Mucosa of stomach (tissue), 1 donor: ENCODE measurements at regions not wholly inside any gene's neighbourhood (a gene's known extent, or its start where the extent isn't known, plus 50 kb on each side); places are given as distances from the start of the nearest gene placed in this dataset.

Experiments
- H3K27me3 ChIP-seq: one replicate; pipeline ENCODE4 v1.7.0; 2013; ENCODE audit warnings: mild to moderate bottlenecking, low read length; ENCODE audit not compliant: control insufficient read depth, insufficient read depth
- H3K36me3 ChIP-seq: one replicate; pipeline ENCODE4 v1.7.0; 2013; ENCODE audit warnings: low read length; ENCODE audit not compliant: control insufficient read depth, insufficient read depth
- H3K4me1 ChIP-seq: one replicate; pipeline ENCODE4 v1.7.0; 2013; ENCODE audit warnings: mild to moderate bottlenecking, low read length; ENCODE audit not compliant: control insufficient read depth, insufficient read depth
- H3K4me3 ChIP-seq: one replicate; pipeline ENCODE4 v1.7.0; 2013; ENCODE audit warnings: low read length
- H3K9ac ChIP-seq: one replicate; pipeline ENCODE4 v1.7.0; 2013; ENCODE audit warnings: mild to moderate bottlenecking, low read length, moderate library complexity
- H3K9me3 ChIP-seq: one replicate; pipeline ENCODE4 v1.7.0; 2013; ENCODE audit warnings: mild to moderate bottlenecking, low read length, moderate library complexity; ENCODE audit not compliant: control insufficient read depth
- donor health status: Pancreatic carcinoma.

DNA sequence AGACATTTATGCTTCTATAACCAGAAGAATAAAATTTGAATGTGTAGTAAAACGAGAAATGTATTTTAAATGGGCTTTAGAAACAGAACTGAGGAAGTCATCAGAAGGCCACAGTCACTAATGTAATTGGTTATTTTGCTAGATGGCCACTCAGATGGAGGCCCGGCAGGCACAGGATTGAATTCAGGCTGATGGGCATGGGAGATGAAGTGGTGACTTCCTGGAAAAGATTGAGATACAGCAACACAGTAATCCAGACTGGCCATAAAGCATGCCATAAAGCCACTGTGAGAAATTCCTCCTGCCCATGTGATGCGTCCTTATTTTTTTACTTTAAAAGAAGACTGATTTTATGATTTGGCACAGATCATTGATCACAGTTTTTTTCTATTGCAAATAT, 297.7 kb downstream of the ICOS start:
- no peaks in the 10 kb centered on the region for H3K4me1 ChIP-seq
- no peaks in the 10 kb centered on the region for H3K9me3 ChIP-seq
- H3K27me3 ChIP-seq, result no peaks in the 10 kb centered on the region
- no peak overlapping the region for H3K9ac ChIP-seq
- no peak overlapping the region for H3K4me3 ChIP-seq
- no peaks in the 10 kb centered on the region for H3K36me3 ChIP-seq

DNA sequence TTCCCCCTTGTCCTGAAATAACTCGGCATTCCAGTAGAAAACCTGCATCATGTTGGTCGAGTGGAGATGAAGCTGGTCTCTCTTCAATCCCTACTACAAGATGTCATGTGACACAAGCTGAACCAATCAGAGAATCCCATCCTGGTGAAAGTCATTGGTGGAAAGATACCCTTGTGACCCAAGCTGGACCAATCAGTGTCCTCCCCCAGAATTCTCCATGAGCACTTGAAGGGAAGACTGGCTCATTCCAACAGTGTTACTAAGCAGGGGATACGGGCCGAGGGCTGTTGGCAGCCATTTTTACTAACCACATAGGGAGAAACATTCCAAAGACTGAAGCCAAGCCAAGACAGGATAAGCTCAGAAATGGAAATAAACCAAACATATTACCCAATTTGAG, 298.3 kb downstream of the ICOS start:
- Histone ChIP-seq H3K4me3 (no peak overlapping the region), H3K9ac (no peak overlapping the region), H3K36me3 (no peaks in the 10 kb centered on the region), H3K27me3 (no peaks in the 10 kb centered on the region), H3K4me1 (no peaks in the 10 kb centered on the region), H3K9me3 (no peaks in the 10 kb centered on the region)

GRCh38 chr2:204237416-204237815, 300.9 kb downstream of the ICOS start:
- Histone ChIP-seq H3K4me1 (no peaks in the 10 kb centered on the region), H3K4me3 (no peak overlapping the region), H3K9ac (no peak overlapping the region), H3K27me3 (no peaks in the 10 kb centered on the region), H3K36me3 (no peaks in the 10 kb centered on the region), H3K9me3 (no peaks in the 10 kb centered on the region)

GRCh38 chr2:204239411-204240165, 303.0 kb downstream of the ICOS start:
- no peaks in the 10 kb centered on the region for H3K4me1 ChIP-seq
- H3K9me3 ChIP-seq, result no peaks in the 10 kb centered on the region
- H3K9ac ChIP-seq, result no peak overlapping the region
- H3K36me3 ChIP-seq, result no peaks in the 10 kb centered on the region
- no peak overlapping the region for H3K4me3 ChIP-seq
- H3K27me3 ChIP-seq, result no peaks in the 10 kb centered on the region

GRCh38 chr2:204240961-204241360, 304.3 kb upstream of the PARD3B start:
- no peaks in the 10 kb centered on the region for H3K4me1 ChIP-seq
- no peak overlapping the region for H3K9ac ChIP-seq
- H3K9me3 ChIP-seq, result no peaks in the 10 kb centered on the region
- no peaks in the 10 kb centered on the region for H3K27me3 ChIP-seq
- H3K4me3 ChIP-seq, result no peak overlapping the region
- no peaks in the 10 kb centered on the region for H3K36me3 ChIP-seq

- H3K4me3 ChIP-seq, result no peak overlapping the region
- no peaks in the 10 kb centered on the region for H3K27me3 ChIP-seq
- H3K4me1 ChIP-seq, result no peaks in the 10 kb centered on the region
- no peaks in the 10 kb centered on the region for H3K36me3 ChIP-seq
- H3K9ac ChIP-seq, result no peak overlapping the region
- no peaks in the 10 kb centered on the region for H3K9me3 ChIP-seq
Observed at GRCh38 chr2:204249437-204249836, 295.8 kb upstream of the PARD3B start.

GRCh38 chr2:204250692-204251091, 294.6 kb upstream of the PARD3B start:
- H3K9ac ChIP-seq, result no peak overlapping the region
- H3K36me3 ChIP-seq, result no peaks in the 10 kb centered on the region
- no peaks in the 10 kb centered on the region for H3K27me3 ChIP-seq

DNA sequence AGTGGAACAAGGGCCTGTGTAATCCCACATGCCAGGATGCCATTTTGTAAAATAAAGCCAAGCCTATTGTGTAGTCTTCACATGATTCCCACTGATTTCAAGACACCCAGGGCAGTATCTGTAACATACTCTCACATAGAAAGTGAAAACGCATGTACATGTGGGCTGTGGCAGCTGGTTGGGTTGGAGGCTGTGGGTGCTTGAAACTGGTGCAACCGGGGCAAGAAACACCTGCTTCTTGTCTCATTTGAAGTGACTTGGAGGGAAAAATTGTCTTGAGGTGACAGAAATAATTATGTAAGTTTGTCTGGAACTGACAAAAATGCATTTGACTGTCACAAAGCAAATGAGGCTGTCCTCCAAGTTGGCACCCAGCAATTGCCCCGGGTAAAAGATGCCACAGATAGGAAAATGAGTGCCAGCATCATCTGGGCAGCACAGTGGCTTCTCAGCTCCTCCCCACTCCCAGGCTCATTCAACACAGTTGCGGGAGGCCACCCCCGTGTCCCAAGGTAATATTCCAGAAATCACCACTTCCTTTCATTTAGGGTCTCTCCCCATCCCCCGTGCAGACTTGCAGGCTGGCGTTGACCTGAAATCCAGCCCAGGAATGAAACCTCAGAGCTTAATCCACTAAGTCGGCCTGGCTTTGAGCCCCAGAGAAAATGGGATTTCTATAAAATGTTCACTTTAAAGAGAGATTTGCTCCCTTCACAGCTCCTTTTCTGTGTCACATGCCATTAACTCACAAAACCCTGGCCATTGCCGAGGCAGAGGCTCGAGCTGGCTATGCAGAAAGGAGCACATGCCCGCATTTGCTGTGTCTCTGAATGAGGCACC, 293.9 kb upstream of the PARD3B start:
- Histone ChIP-seq H3K36me3 (no peaks in the 10 kb centered on the region), H3K9ac (no peak overlapping the region), H3K4me1 (no peaks in the 10 kb centered on the region), H3K27me3 (no peaks in the 10 kb centered on the region), H3K4me3 (no peak overlapping the region), H3K9me3 (no peaks in the 10 kb centered on the region)

More at GRCh38 chr2:204250692-204251091, 294.6 kb upstream of the PARD3B start:
- Histone ChIP-seq H3K4me3 (no peak overlapping the region), H3K9me3 (no peaks in the 10 kb centered on the region), H3K4me1 (no peaks in the 10 kb centered on the region)

DNA sequence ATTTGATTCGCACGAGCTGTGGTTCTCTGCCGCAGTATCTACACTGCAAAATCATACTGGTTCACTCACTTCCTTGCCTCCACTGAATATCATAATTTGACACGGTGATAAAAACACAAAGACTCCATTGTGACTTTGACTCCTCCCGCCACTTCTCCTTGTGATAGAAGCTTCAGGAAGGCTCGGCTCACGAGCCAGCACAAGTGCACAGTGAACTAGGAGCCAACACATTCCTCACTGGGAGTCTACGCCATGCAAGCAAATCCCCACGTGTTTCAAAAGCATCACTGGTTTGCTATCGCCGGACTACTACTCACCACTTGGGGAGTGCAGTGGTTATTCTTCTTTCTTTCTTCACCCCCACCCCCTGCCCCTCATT, 293.3 kb upstream of the PARD3B start:
- Histone ChIP-seq H3K4me1 (no peaks in the 10 kb centered on the region), H3K36me3 (no peaks in the 10 kb centered on the region), H3K9me3 (no peaks in the 10 kb centered on the region), H3K4me3 (no peak overlapping the region), H3K9ac (no peak overlapping the region), H3K27me3 (no peaks in the 10 kb centered on the region)

- Histone ChIP-seq H3K9me3 (no peaks in the 10 kb centered on the region), H3K4me3 (no peak overlapping the region), H3K4me1 (peaks cover 6% of the 10 kb centered on the region), H3K9ac (no peak overlapping the region), H3K27me3 (no peaks in the 10 kb centered on the region), H3K36me3 (no peaks in the 10 kb centered on the region)
Observed at GRCh38 chr2:204255071-204255470, 290.2 kb upstream of the PARD3B start.

DNA sequence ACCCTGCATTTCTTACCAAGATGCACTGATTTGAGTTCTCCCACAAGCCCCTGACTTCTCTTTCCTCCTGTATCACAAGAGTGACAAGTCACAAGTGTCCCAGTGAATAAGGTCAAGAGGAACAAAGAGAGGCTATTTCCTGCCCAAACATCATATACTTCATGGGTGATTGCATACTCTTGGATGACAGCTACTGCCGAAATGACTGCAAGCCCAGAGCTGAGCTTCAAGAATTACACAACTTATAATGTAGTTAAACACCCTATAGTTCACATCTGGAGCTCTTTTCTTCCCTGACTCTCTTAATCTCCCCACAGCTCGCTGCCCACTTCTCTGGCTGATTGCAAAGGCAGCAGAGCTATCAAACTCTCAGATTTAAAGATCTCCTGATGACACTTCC, 289.7 kb upstream of the PARD3B start:
- Histone ChIP-seq H3K9me3 (no peaks in the 10 kb centered on the region), H3K4me1 (peaks cover 6% of the 10 kb centered on the region), H3K9ac (no peak overlapping the region), H3K4me3 (no peak overlapping the region), H3K27me3 (no peaks in the 10 kb centered on the region), H3K36me3 (no peaks in the 10 kb centered on the region)

DNA sequence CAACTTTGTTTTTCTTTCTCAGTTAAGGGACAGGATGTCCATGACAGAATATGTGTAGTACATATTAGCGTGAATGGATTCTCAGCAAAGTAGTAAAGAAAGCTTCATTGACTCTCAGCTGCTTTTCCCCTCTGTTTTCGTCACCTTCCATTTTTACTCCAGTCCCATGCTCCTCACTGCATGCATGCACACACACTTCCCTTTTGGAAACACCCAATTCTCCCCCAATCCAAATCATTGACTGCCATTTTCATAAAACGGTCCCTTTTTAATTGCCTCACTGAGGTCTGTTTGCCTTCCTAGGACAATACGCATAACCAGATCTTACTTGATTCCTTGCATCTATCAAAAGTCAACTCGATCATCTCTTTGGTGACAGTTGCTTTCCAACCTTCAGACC, 287.5 kb upstream of the PARD3B start:
- H3K36me3 ChIP-seq, result no peaks in the 10 kb centered on the region
- H3K9ac ChIP-seq, result no peak overlapping the region
- H3K27me3 ChIP-seq, result no peaks in the 10 kb centered on the region
- H3K4me1 ChIP-seq, result peaks cover 6% of the 10 kb centered on the region
- H3K4me3 ChIP-seq, result no peak overlapping the region
- no peaks in the 10 kb centered on the region for H3K9me3 ChIP-seq
